ENCODE measurements at regions not wholly inside any gene's neighbourhood (a gene's known extent, or its start where the extent isn't known, plus 50 kb on each side); places are given as distances from the start of the nearest gene placed in this dataset.

DNA sequence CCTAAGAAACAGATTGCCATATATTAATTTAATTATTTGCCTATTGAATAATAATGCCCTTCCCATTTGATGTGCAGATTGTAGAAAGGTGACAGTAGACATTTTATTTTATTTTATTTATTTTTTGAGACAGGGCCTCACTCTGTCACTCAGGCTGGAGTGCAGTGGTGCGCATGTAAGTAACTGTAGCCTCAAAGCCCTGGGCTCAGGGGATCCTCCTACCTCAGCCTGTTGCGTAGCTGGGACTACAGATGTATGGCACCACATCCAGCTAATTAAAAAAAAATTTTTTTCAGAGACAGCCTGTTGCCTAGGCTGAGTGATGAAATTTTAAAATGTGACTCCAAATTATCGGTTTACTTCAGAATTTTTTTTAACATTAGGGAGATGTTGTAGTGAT is 1110.0 kb upstream of the EEF2KMT start:
- Histone ChIP-seq H3K4me1 (ENCODE audit: insufficient read depth) (no peaks in the 10 kb centered on the region), H3K79me2 (ENCODE audit: insufficient read depth) (no peaks in the 10 kb centered on the region), H3F3A (ENCODE audit: insufficient read depth) (no peaks in the 10 kb centered on the region), H3K27ac (no peak overlapping the region), H3K36me3 (ENCODE audit: low read depth) (no peaks in the 10 kb centered on the region), H3K4me3 (no peak overlapping the region), H3K9me3 (ENCODE audit: low read depth) (no peaks in the 10 kb centered on the region), H3K9ac (no peak overlapping the region), H4K20me1 (ENCODE audit: insufficient read depth) (no peaks in the 10 kb centered on the region), H3K27me3 (replicated peaks; ENCODE audit: insufficient read depth) (no peaks in the 10 kb centered on the region), H2AFZ (no peak overlapping the region), H3K4me2 (ENCODE audit: unreplicated experiment) (no peak overlapping the region), H3K9me2 (ENCODE audit: insufficient read depth) (no peaks in the 10 kb centered on the region)
- in situ Hi-C loops (cut with MboI): no loop called here
- no peak for TF ChIP-seq EZH2phosphoT487 (IDR thresholded peaks at IDR 0.05; ENCODE audit: insufficient read depth, low read depth)
- TF ChIP-seq EZH2 (IDR thresholded peaks at IDR 0.05; ENCODE audit: insufficient read depth, poor library complexity, severe bottlenecking): no peak
- no peak for DNase-seq
- WGBS, 2 experiments (ENCODE audit: low coverage in 1 of 2, low lambda C conversion rate in 2 of 2, missing lambda C conversion rate in 2 of 2): 35 to 45% methylated on average over 3 of the region's 3 CpGs

DNA sequence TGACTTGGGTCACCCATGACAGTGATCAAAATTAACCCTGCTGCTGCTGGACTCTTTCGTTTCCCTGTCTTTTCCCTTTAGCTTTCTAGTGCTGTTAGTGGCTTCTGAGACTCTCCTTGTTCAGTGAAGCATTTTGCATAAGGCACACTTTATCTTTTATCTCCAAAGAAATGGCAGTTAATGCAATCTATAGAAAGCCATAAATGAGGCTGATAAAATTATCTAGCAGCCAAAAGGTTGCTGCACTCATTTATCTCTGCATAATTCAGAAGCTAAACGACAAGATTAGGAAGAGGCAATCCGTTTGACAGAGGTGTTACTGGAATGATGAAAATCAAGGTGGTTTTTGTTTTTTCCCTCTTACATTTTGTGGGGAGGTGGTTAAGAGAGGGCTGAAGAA is 1109.5 kb upstream of the EEF2KMT start:
- 6 to 8% methylated on average over 3 of the region's 3 CpGs for WGBS, 2 experiments (ENCODE audit: low coverage in 1 of 2, low lambda C conversion rate in 2 of 2, missing lambda C conversion rate in 2 of 2)
- Histone ChIP-seq H3K4me1 (ENCODE audit: insufficient read depth) (no peaks in the 10 kb centered on the region), H3K27me3 (replicated peaks; ENCODE audit: insufficient read depth) (no peaks in the 10 kb centered on the region), H3K79me2 (ENCODE audit: insufficient read depth) (no peaks in the 10 kb centered on the region), H3K36me3 (ENCODE audit: low read depth) (no peaks in the 10 kb centered on the region), H3K4me2 (ENCODE audit: unreplicated experiment) (no peak overlapping the region), H3K4me3 (no peak overlapping the region), H4K20me1 (ENCODE audit: insufficient read depth) (no peaks in the 10 kb centered on the region), H3K9me3 (ENCODE audit: low read depth) (no peaks in the 10 kb centered on the region), H3K9ac (no peak overlapping the region), H2AFZ (no peak overlapping the region), H3K27ac (no peak overlapping the region), H3K9me2 (ENCODE audit: insufficient read depth) (no peaks in the 10 kb centered on the region), H3F3A (ENCODE audit: insufficient read depth) (no peaks in the 10 kb centered on the region)
- no peak for DNase-seq
- TF ChIP-seq EZH2phosphoT487 (IDR thresholded peaks at IDR 0.05; ENCODE audit: insufficient read depth, low read depth): no peak
- no peak for TF ChIP-seq EZH2 (IDR thresholded peaks at IDR 0.05; ENCODE audit: insufficient read depth, poor library complexity, severe bottlenecking)
- in situ Hi-C loops (cut with MboI): no loop called here

DNA sequence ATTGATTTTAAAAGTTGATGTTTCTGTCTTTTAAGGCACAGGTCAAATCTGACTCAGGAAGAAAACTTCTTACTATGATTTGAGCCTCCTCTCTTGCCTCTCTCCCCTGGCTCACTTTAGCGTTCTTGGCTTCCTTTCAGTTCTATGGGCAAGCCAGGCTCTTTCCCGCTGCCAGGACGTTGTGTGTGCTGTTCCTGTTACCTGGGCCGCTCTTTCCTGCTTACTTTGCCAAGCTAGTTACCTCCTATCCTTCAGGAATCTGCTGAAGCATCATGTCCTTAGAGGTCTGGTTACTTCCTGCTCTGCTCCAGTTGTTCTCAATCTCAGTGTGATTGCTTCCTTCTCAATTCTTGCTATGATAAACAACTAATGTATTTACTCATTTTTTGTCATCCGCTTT is 1108.5 kb upstream of the EEF2KMT start:
- Histone ChIP-seq H3K36me3 (ENCODE audit: low read depth) (no peaks in the 10 kb centered on the region), H2AFZ (no peak overlapping the region), H3K4me1 (ENCODE audit: insufficient read depth) (no peaks in the 10 kb centered on the region), H3K4me2 (ENCODE audit: unreplicated experiment) (no peak overlapping the region), H4K20me1 (ENCODE audit: insufficient read depth) (no peaks in the 10 kb centered on the region), H3K9ac (no peak overlapping the region), H3K27me3 (replicated peaks; ENCODE audit: insufficient read depth) (no peaks in the 10 kb centered on the region), H3K79me2 (ENCODE audit: insufficient read depth) (no peaks in the 10 kb centered on the region), H3K9me3 (ENCODE audit: low read depth) (no peaks in the 10 kb centered on the region), H3K9me2 (ENCODE audit: insufficient read depth) (no peaks in the 10 kb centered on the region), H3K4me3 (no peak overlapping the region), H3K27ac (no peak overlapping the region), H3F3A (ENCODE audit: insufficient read depth) (no peaks in the 10 kb centered on the region)
- 13 to 23% methylated on average over 5 of the region's 5 CpGs for WGBS, 2 experiments (ENCODE audit: low coverage in 1 of 2, low lambda C conversion rate in 2 of 2, missing lambda C conversion rate in 2 of 2)
- in situ Hi-C loops (cut with MboI): no loop called here
- DNase-seq: no peak
- no peak for TF ChIP-seq EZH2 (IDR thresholded peaks at IDR 0.05; ENCODE audit: insufficient read depth, poor library complexity, severe bottlenecking)
- no peak for TF ChIP-seq EZH2phosphoT487 (IDR thresholded peaks at IDR 0.05; ENCODE audit: insufficient read depth, low read depth)

- Histone ChIP-seq H3K27ac (no peak overlapping the region), H3K36me3 (ENCODE audit: low read depth) (no peaks in the 10 kb centered on the region), H3K4me2 (ENCODE audit: unreplicated experiment) (no peak overlapping the region), H3K9ac (no peak overlapping the region), H3K9me3 (ENCODE audit: low read depth) (no peaks in the 10 kb centered on the region), H2AFZ (no peak overlapping the region), H3K4me3 (no peak overlapping the region), H3F3A (ENCODE audit: insufficient read depth) (no peaks in the 10 kb centered on the region), H3K79me2 (ENCODE audit: insufficient read depth) (no peaks in the 10 kb centered on the region), H3K9me2 (ENCODE audit: insufficient read depth) (no peaks in the 10 kb centered on the region), H3K4me1 (ENCODE audit: insufficient read depth) (no peaks in the 10 kb centered on the region), H3K27me3 (replicated peaks; ENCODE audit: insufficient read depth) (no peaks in the 10 kb centered on the region), H4K20me1 (ENCODE audit: insufficient read depth) (no peaks in the 10 kb centered on the region)
- 11 to 13% methylated on average over 2 of the region's 2 CpGs for WGBS, 2 experiments (ENCODE audit: low coverage in 1 of 2, low lambda C conversion rate in 2 of 2, missing lambda C conversion rate in 2 of 2)
- in situ Hi-C loops (cut with MboI): no loop called here
- TF ChIP-seq EZH2 (IDR thresholded peaks at IDR 0.05; ENCODE audit: insufficient read depth, poor library complexity, severe bottlenecking): no peak
- no peak for TF ChIP-seq EZH2phosphoT487 (IDR thresholded peaks at IDR 0.05; ENCODE audit: insufficient read depth, low read depth)
- no peak for DNase-seq
These were observed 1107.3 kb upstream of the EEF2KMT start for GRCh38 chr16:6204945-6205344.

GRCh38 chr16:6200861-6201260 is 1103.3 kb upstream of the EEF2KMT start:
- Histone ChIP-seq H3K4me2 (ENCODE audit: unreplicated experiment) (no peak overlapping the region), H3K36me3 (ENCODE audit: low read depth) (no peaks in the 10 kb centered on the region), H3K9me3 (ENCODE audit: low read depth) (no peaks in the 10 kb centered on the region), H3K9ac (no peak overlapping the region), H3K9me2 (ENCODE audit: insufficient read depth) (no peaks in the 10 kb centered on the region), H3K4me3 (no peak overlapping the region), H3K79me2 (ENCODE audit: insufficient read depth) (no peaks in the 10 kb centered on the region), H4K20me1 (ENCODE audit: insufficient read depth) (no peaks in the 10 kb centered on the region), H3F3A (ENCODE audit: insufficient read depth) (no peaks in the 10 kb centered on the region), H2AFZ (no peak overlapping the region), H3K4me1 (ENCODE audit: insufficient read depth) (no peaks in the 10 kb centered on the region), H3K27me3 (replicated peaks; ENCODE audit: insufficient read depth) (no peaks in the 10 kb centered on the region), H3K27ac (no peak overlapping the region)
- in situ Hi-C loops (cut with MboI): no loop called here
- no peak for TF ChIP-seq EZH2phosphoT487 (IDR thresholded peaks at IDR 0.05; ENCODE audit: insufficient read depth, low read depth)
- no peak for TF ChIP-seq EZH2 (IDR thresholded peaks at IDR 0.05; ENCODE audit: insufficient read depth, poor library complexity, severe bottlenecking)
- DNase-seq: no peak
- 17 to 24% methylated on average over 6 of the region's 6 CpGs for WGBS, 2 experiments (ENCODE audit: low coverage in 1 of 2, low lambda C conversion rate in 2 of 2, missing lambda C conversion rate in 2 of 2)

Data from GM23248 (cell line).